GM21423 (cell line): ENCODE measurements at regions not wholly inside any gene's neighbourhood (a gene's known extent, or its start where the extent isn't known, plus 50 kb on each side); places are given as distances from the start of the nearest gene placed in this dataset.
"Not testable (repeated sequence)": the region's sequence is repeated elsewhere in the genome, so short reads cannot be mapped to it uniquely, and the experiment has no call there.

Source experiments
- ATAC-seq: cut with Tn5 transposase; IDR thresholded peaks from one replicate; pipeline ENCODE4 v1.9.1; 2021; ENCODE audit warnings: mild to moderate bottlenecking, moderate library complexity; ENCODE audit not compliant: unreplicated experiment

GRCh38 chr15:93759629-93760028, 471.7 kb upstream of the MCTP2 start:
- ATAC-seq = no peak

GRCh38 chr15:93758824-93759223, 472.5 kb upstream of the MCTP2 start:
- no peak for ATAC-seq

GRCh38 chr15:93748710-93749109, 482.7 kb upstream of the MCTP2 start:
- no peak for ATAC-seq

GRCh38 chr15:93734976-93735375, 496.4 kb upstream of the MCTP2 start:
- not testable (repeated sequence) for ATAC-seq

- no peak for ATAC-seq
These were observed 500.6 kb upstream of the MCTP2 start for GRCh38 chr15:93730724-93731123.

GRCh38 chr15:93722165-93722564, 509.2 kb upstream of the MCTP2 start:
- ATAC-seq = no peak

- no peak for ATAC-seq
These were observed 510.8 kb upstream of the MCTP2 start for GRCh38 chr15:93720607-93721006.

- ATAC-seq = no peak
These were observed 511.4 kb upstream of the MCTP2 start for GRCh38 chr15:93719921-93720351.

- ATAC-seq = no peak
These were observed 514.6 kb upstream of the MCTP2 start for GRCh38 chr15:93716615-93717231.

GRCh38 chr15:93709708-93710107, 521.7 kb upstream of the MCTP2 start:
- no peak for ATAC-seq

- ATAC-seq = no peak
These were observed 522.5 kb upstream of the MCTP2 start for GRCh38 chr15:93708724-93709445.

- ATAC-seq = no peak
These were observed 523.6 kb upstream of the MCTP2 start for GRCh38 chr15:93707751-93708150.

GRCh38 chr15:93706495-93707292, 524.7 kb upstream of the MCTP2 start:
- no peak for ATAC-seq

GRCh38 chr15:93705753-93706455, 525.5 kb upstream of the MCTP2 start:
- no peak for ATAC-seq

- ATAC-seq = no peak
These were observed 528.1 kb upstream of the MCTP2 start for GRCh38 chr15:93703092-93703739.

GRCh38 chr15:93700051-93700450, 531.3 kb upstream of the MCTP2 start:
- ATAC-seq = no peak

GRCh38 chr15:93694033-93694432, 537.3 kb upstream of the MCTP2 start:
- ATAC-seq = no peak

- ATAC-seq = no peak
These were observed 547.7 kb upstream of the MCTP2 start for GRCh38 chr15:93683651-93684050.

- no peak for ATAC-seq
These were observed 559.9 kb upstream of the MCTP2 start for GRCh38 chr15:93671387-93671943.

- ATAC-seq = no peak
These were observed 560.4 kb upstream of the MCTP2 start for GRCh38 chr15:93670931-93671330.
